GM20000 (cell line): ENCODE measurements at regions not wholly inside any gene's neighbourhood (a gene's known extent, or its start where the extent isn't known, plus 50 kb on each side); places are given as distances from the start of the nearest gene placed in this dataset.

ENCODE experiments used
- DNase-seq: peaks from one replicate; pipeline ENCODE4 v3.0.0; 2012; ENCODE audit warnings: low spot score
- TF ChIP-seq, protein P1 (sequence below): IDR thresholded peaks from 2 replicates; pipeline ENCODE4 v1.5.1; 2012; ENCODE audit warnings: mild to moderate bottlenecking, control low read depth; ENCODE audit errors: extremely low read depth, missing control alignments

DNA sequence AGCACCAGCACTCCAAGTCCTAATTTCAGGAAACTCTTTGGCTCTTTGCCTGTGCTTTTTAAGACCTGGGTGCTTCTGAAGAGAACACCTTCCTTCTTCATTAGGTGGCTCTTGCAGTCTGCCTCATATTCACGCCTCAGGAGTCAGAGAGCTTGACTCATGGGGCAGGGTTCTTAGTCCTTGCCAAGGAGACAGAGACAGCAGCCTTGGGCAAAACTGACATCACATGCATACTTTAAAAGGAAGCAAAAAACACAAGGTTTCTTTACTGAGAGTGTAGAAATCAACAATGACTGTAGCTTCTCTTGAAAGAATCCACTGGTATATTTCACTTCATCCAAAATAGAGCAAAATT lies 780.6 kb downstream of the INHBA start:
- TF ChIP-seq, protein P1, sequence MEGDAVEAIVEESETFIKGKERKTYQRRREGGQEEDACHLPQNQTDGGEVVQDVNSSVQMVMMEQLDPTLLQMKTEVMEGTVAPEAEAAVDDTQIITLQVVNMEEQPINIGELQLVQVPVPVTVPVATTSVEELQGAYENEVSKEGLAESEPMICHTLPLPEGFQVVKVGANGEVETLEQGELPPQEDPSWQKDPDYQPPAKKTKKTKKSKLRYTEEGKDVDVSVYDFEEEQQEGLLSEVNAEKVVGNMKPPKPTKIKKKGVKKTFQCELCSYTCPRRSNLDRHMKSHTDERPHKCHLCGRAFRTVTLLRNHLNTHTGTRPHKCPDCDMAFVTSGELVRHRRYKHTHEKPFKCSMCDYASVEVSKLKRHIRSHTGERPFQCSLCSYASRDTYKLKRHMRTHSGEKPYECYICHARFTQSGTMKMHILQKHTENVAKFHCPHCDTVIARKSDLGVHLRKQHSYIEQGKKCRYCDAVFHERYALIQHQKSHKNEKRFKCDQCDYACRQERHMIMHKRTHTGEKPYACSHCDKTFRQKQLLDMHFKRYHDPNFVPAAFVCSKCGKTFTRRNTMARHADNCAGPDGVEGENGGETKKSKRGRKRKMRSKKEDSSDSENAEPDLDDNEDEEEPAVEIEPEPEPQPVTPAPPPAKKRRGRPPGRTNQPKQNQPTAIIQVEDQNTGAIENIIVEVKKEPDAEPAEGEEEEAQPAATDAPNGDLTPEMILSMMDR, result no peak
- no peak for DNase-seq

DNA sequence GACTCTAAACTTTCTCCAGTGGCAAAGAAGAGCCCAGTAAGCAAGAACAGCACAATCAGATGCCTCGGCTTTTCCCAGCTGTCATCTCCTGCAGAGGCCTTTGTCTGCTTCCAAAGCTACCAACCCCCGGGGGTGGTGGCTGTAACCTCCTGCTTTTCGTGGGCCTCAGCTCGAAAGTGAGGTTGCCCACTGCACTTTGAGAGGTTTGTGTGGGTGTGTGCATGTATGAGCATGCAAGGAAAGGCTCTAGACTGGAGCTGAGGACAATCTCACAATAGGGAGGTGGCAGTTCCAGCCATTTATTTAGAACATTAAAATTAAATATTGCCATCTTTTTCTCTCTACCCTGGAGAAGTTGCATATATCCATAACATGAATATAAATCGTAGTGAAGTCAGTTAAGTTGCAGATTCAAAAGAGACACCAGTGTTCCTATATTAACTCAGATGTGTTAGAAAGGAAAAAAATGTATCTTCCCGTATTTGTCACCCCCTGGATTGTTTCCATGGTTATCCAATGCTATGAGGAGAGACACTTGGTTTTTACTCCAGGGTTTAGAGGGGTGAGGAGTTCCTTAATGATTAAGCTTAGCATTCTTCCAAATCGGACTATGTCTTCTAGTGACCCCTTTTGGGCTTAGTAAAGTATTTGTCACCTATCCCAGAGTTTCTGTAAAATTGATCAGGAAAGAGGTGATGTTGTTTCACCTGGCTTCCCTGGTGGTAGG lies 781.1 kb downstream of the INHBA start:
- DNase-seq, result no peak

DNA sequence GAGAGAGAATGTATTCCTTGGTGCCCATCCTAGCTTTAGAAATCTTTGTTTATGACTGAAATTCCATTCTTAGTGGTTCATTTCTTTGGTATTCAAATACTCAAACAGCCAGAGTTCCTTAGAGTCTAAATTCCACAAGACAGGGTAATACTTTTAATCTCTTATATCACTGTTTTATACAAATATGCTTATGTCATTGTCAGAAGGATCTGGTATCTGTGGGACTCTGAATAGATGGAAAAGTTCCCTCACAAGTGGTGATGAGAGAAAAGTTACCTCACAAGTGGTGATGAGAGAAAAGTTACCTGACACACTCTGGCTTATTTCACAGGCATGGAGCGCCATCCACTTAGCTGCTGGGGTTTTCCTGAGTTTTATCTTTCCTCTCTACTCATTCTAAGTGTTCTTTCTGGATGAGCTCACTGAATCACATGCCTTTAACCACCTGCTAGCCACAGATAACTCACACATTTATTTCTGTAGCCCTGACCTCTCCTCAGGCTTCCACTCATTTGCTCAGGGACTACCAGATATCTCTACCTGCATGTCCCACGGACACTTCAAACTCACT lies 784.0 kb downstream of the SUGCT start:
- TF ChIP-seq, protein P1, result no peak
- no peak for DNase-seq

More for the DNA sequence above, 781.1 kb downstream of the INHBA start:
- TF ChIP-seq, protein P1, result no peak

DNA sequence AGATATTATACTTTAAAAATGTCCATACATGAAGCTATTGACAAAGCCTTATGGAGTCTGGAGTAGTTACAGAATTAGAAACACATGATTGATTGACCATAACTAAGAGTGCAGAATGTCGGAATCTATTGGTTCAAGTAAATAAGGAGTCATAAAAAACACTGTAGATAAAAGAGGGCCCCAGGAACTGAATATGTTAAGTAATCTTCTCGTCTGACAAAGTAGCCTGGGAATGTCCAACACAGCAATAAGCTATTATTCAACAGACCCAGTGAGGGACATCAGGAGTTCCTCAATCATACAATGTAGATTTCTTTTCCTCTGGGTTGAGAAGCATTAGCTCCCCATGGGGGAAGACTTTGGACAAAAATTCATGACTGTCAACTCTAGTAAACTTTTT lies 782.0 kb downstream of the SUGCT start:
- TF ChIP-seq, protein P1, result no peak
- no peak for DNase-seq

DNA sequence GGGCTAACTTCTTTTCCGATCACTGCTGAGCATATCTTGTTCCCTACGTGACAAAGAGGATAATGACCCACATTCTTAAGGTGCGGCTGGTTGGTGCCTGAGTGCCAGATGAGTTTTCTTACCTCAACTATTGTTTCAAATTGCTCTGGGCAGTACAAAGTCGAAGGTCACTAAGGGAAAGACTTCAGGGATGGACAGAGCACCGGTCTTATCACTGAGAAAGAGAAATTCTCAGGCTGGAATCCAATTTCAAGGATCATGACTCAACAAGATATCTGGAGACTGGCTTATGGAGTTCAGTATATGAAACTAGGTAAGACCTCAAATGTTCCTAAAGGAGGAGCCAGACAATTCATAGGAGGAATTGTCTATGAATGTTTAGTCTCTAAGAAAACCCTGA lies 780.3 kb downstream of the SUGCT start:
- DNase-seq, result no peak
- TF ChIP-seq, protein P1, result no peak
